IMR-90 (cell line): ENCODE measurements at regions not wholly inside any gene's neighbourhood (a gene's known extent, or its start where the extent isn't known, plus 50 kb on each side); places are given as distances from the start of the nearest gene placed in this dataset.

Experiments used
- BHLHE40 ChIP-seq: fragments of 150-350 bp; IDR thresholded peaks from 2 replicates; pipeline ENCODE4 v1.6.1; 2016; ENCODE audit warnings: mild to moderate bottlenecking, low read depth, low read length
- CEBPB ChIP-seq: IDR thresholded peaks from 2 replicates; pipeline ENCODE4 v1.6.1; 2012; ENCODE audit warnings: low read depth, low read length, improper control_type of control experiment
- CTCF ChIP-seq: conservative IDR thresholded peaks from 2 replicates; pipeline ENCODE4 v1.5.1; 2012; ENCODE audit warnings: mild to moderate bottlenecking, low read depth, low read length, improper control_type of control experiment
- ELK1 ChIP-seq: fragments of 150-350 bp; IDR thresholded peaks from 2 replicates; pipeline ENCODE4 v1.6.1; 2016; ENCODE audit warnings: low read depth, mild to moderate bottlenecking, low read length, moderate library complexity, borderline replicate concordance
- FOS ChIP-seq: fragments of 150-350 bp; IDR thresholded peaks from 2 replicates; pipeline ENCODE4 v1.6.1; 2016; ENCODE audit warnings: low read depth, low read length
- MAZ ChIP-seq: IDR thresholded peaks from 2 replicates; pipeline ENCODE4 v1.6.1; 2012; ENCODE audit warnings: low read depth, mild to moderate bottlenecking, low read length, improper control_type of control experiment, moderate library complexity, borderline replicate concordance
- MXI1 ChIP-seq: IDR thresholded peaks from 2 replicates; pipeline ENCODE4 v1.6.1; 2012; ENCODE audit warnings: low read depth, mild to moderate bottlenecking, low read length, moderate library complexity, borderline replicate concordance
- NFE2L2 ChIP-seq: fragments of 150-350 bp; IDR thresholded peaks from 2 replicates; pipeline ENCODE4 v1.6.1; 2016; ENCODE audit warnings: low read depth, mild to moderate bottlenecking, low read length
- POLR2A ChIP-seq: IDR thresholded peaks from 2 replicates; pipeline ENCODE4 v1.6.1; 2012; ENCODE audit warnings: mild to moderate bottlenecking, low read depth, low read length
- RAD21 ChIP-seq: IDR thresholded peaks from 2 replicates; pipeline ENCODE4 v1.6.1; 2012; ENCODE audit warnings: low read length, improper control_type of control experiment
- RCOR1 ChIP-seq: IDR thresholded peaks from 2 replicates; pipeline ENCODE4 v1.6.1; 2012; ENCODE audit warnings: mild to moderate bottlenecking, low read length, improper control_type of control experiment; ENCODE audit not compliant: insufficient replicate concordance
- RFX5 ChIP-seq: IDR thresholded peaks from 2 replicates; pipeline ENCODE4 v1.8.0; 2012; ENCODE audit warnings: low read depth, mild to moderate bottlenecking, low read length, moderate library complexity
- SMC3 ChIP-seq: fragments of 150-350 bp; IDR thresholded peaks from 2 replicates; pipeline ENCODE4 v1.6.1; 2016; ENCODE audit warnings: low read depth, mild to moderate bottlenecking, antibody characterized with exemption, low read length, moderate library complexity
- USF2 ChIP-seq: fragments of 150-350 bp; IDR thresholded peaks from 2 replicates; pipeline ENCODE4 v1.6.1; 2017; ENCODE audit warnings: mild to moderate bottlenecking, antibody characterized with exemption, low read length, low read depth

- TF ChIP-seq POLR2A (no peak), SMC3 (no peak), ELK1 (no peak), CTCF (no peak), BHLHE40 (no peak), FOS (no peak), CEBPB (no peak), USF2 (no peak), NFE2L2 (no peak), MAZ (no peak), RFX5 (no peak), RAD21 (no peak), RCOR1 (no peak), MXI1 (no peak)
Observed at GRCh38 chr2:138446043-138446442, 55.5 kb upstream of the SPOPL start.
